ENCODE measurements at regions not wholly inside any gene's neighbourhood (a gene's known extent, or its start where the extent isn't known, plus 50 kb on each side); places are given as distances from the start of the nearest gene placed in this dataset.

DNA sequence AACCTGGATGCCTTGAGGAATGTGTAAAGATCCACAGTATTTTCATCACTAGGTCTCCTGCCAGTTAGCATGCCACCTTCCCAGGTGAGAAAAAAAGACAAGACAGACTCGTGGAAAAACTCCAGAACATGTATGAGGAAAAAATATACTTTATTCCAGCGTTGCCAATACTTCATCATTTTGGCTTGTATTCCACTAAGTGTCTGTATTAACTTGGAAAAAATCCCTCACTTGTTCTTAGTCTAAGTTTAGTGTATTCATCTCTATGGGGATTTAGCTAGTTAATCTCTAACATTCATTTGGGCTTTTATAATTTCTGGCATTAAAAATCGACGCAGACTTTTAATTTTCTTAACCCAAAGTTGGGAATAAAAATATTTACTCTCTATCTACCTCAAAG is 759.4 kb downstream of the SORCS1 start:
- TF ChIP-seq, protein P1, sequence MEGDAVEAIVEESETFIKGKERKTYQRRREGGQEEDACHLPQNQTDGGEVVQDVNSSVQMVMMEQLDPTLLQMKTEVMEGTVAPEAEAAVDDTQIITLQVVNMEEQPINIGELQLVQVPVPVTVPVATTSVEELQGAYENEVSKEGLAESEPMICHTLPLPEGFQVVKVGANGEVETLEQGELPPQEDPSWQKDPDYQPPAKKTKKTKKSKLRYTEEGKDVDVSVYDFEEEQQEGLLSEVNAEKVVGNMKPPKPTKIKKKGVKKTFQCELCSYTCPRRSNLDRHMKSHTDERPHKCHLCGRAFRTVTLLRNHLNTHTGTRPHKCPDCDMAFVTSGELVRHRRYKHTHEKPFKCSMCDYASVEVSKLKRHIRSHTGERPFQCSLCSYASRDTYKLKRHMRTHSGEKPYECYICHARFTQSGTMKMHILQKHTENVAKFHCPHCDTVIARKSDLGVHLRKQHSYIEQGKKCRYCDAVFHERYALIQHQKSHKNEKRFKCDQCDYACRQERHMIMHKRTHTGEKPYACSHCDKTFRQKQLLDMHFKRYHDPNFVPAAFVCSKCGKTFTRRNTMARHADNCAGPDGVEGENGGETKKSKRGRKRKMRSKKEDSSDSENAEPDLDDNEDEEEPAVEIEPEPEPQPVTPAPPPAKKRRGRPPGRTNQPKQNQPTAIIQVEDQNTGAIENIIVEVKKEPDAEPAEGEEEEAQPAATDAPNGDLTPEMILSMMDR (IDR thresholded peaks at IDR 0.05): no peak
- no peak for TF ChIP-seq POLR2AphosphoS5 (IDR thresholded peaks at IDR 0.05)
- TF ChIP-seq POLR2A (IDR thresholded peaks at IDR 0.05): no peak
